ENCODE measurements at regions not wholly inside any gene's neighbourhood (a gene's known extent, or its start where the extent isn't known, plus 50 kb on each side); places are given as distances from the start of the nearest gene placed in this dataset.

DNA sequence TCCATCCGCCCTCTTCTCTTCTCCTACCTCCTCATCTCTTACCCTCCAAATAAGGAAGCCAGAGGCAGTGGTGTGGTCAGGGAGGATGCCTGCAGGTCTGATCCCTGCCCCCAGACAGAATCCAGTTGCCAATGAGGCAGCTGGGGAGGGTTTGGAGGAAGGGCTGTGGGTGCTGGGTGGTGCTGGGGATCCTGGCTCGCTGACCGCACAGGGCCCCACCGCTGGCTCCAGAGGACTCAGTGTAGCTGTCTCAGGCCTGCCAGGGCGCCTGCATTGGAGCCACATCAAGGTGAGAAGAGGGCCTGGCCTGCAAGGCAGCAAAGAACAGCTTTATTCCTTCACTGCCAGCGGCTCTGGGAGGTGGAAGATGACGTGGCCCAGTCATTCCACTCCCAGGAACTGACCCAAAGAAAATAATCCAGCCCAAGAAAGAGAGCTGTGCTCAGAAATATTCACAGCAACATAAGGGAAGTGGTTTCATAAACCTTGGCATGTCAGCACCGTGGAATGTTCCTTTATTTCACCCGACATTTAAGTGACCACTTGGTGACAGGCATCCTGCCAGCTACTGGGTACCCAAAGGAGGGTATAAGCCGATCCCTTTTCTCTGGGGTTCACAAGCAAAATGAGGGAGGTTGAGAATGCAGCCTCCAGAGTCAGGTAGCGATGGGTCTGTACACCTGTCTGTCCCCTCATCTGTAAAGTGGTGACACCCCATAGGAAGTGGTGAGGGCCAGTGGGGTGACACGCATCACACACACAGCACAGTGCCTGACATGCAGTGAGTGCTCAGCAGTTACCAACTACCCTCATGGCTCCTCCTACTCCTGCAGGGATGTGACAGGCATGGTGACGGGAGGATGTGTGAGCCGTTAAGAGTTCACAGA lies 125.1 kb downstream of the SNX5 start:
- TF ChIP-seq, protein P1, sequence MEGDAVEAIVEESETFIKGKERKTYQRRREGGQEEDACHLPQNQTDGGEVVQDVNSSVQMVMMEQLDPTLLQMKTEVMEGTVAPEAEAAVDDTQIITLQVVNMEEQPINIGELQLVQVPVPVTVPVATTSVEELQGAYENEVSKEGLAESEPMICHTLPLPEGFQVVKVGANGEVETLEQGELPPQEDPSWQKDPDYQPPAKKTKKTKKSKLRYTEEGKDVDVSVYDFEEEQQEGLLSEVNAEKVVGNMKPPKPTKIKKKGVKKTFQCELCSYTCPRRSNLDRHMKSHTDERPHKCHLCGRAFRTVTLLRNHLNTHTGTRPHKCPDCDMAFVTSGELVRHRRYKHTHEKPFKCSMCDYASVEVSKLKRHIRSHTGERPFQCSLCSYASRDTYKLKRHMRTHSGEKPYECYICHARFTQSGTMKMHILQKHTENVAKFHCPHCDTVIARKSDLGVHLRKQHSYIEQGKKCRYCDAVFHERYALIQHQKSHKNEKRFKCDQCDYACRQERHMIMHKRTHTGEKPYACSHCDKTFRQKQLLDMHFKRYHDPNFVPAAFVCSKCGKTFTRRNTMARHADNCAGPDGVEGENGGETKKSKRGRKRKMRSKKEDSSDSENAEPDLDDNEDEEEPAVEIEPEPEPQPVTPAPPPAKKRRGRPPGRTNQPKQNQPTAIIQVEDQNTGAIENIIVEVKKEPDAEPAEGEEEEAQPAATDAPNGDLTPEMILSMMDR (IDR thresholded peaks at IDR 0.05; ENCODE audit: low read depth, low read length): no peak
- no peak for TF ChIP-seq POLR2A (IDR thresholded peaks at IDR 0.05; ENCODE audit: extremely low read depth, insufficient read length)
